GM23248 (cell line): ENCODE measurements at regions not wholly inside any gene's neighbourhood (a gene's known extent, or its start where the extent isn't known, plus 50 kb on each side); places are given as distances from the start of the nearest gene placed in this dataset.

Experiments used
- EZH2 ChIP-seq: fragments of 200-600 bp; sonication (generic); IDR thresholded peaks from 2 replicates; pipeline ENCODE4 v1.6.1; 2018; ENCODE audit warnings: antibody characterized with exemption, mild to moderate bottlenecking; ENCODE audit not compliant: insufficient read depth, poor library complexity, severe bottlenecking
- EZH2phosphoT487 ChIP-seq: fragments of 200-600 bp; sonication (generic); IDR thresholded peaks from 2 replicates; pipeline ENCODE4 v1.6.1; 2018; ENCODE audit warnings: antibody characterized with exemption, moderate library complexity, mild to moderate bottlenecking, low read depth; ENCODE audit not compliant: insufficient read depth

- TF ChIP-seq EZH2: no peak
- no peak for TF ChIP-seq EZH2phosphoT487
Measured at GRCh38 chr2:21836719-21837118, 713.0 kb downstream of the TDRD15 start.
